ENCODE measurements at regions not wholly inside any gene's neighbourhood (a gene's known extent, or its start where the extent isn't known, plus 50 kb on each side); places are given as distances from the start of the nearest gene placed in this dataset.

- no peak for DNase-seq
Observed at GRCh38 chr4:146022541-146022940, 83.9 kb upstream of the ZNF827 start.

GRCh38 chr4:146018247-146018646 is 79.6 kb upstream of the ZNF827 start:
- DNase-seq = no peak

GRCh38 chr4:146004730-146005129 is 66.1 kb upstream of the ZNF827 start:
- DNase-seq = no peak

GRCh38 chr4:145988628-145989027 is 50.0 kb upstream of the ZNF827 start:
- no peak for DNase-seq
